ENCODE measurements at regions not wholly inside any gene's neighbourhood (a gene's known extent, or its start where the extent isn't known, plus 50 kb on each side); places are given as distances from the start of the nearest gene placed in this dataset.
"Not testable (repeated sequence)": the region's sequence is repeated elsewhere in the genome, so short reads cannot be mapped to it uniquely, and the experiment has no call there.

DNA sequence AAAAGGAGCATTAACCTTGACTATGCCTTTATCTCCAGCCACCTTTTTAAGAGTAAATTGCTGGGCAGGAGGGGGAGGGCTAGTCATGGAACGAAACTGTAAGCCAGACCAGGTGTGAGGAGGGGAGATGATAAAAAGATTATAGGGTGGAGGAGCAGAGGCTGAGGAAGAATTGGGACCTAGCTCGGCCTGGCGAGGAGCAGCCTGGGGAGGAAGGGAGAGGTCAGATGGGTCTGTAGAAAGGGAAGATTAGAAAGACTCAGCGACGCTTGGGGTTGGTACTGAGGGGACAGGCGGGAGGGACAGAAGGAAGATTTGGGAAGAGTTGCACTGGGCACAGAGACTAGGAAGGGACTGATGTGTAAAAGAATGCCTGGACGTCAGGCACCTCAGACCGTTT is 58.4 kb upstream of the BMP2K start:
- TF ChIP-seq POLR2A, EP300 (IDR thresholded peaks at IDR 0.05): not testable (repeated sequence)
- TF ChIP-seq, protein P1, sequence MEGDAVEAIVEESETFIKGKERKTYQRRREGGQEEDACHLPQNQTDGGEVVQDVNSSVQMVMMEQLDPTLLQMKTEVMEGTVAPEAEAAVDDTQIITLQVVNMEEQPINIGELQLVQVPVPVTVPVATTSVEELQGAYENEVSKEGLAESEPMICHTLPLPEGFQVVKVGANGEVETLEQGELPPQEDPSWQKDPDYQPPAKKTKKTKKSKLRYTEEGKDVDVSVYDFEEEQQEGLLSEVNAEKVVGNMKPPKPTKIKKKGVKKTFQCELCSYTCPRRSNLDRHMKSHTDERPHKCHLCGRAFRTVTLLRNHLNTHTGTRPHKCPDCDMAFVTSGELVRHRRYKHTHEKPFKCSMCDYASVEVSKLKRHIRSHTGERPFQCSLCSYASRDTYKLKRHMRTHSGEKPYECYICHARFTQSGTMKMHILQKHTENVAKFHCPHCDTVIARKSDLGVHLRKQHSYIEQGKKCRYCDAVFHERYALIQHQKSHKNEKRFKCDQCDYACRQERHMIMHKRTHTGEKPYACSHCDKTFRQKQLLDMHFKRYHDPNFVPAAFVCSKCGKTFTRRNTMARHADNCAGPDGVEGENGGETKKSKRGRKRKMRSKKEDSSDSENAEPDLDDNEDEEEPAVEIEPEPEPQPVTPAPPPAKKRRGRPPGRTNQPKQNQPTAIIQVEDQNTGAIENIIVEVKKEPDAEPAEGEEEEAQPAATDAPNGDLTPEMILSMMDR (IDR thresholded peaks at IDR 0.05), result not testable (repeated sequence)

All from gastroesophageal sphincter (tissue), 3 donors.